ENCODE measurements at regions not wholly inside any gene's neighbourhood (a gene's known extent, or its start where the extent isn't known, plus 50 kb on each side); places are given as distances from the start of the nearest gene placed in this dataset.
"Not testable (repeated sequence)": the region's sequence is repeated elsewhere in the genome, so short reads cannot be mapped to it uniquely, and the experiment has no call there.

- no peak for DNase-seq
Measured at GRCh38 chr3:127520993-127521392, 69.5 kb downstream of the TPRA1 start.

- DNase-seq = no peak
Measured at GRCh38 chr3:127518456-127519081, 72.0 kb downstream of the TPRA1 start.

- no peak for DNase-seq
Measured at GRCh38 chr3:127512256-127512655, 78.3 kb downstream of the TPRA1 start.

- no peak for DNase-seq
Measured at GRCh38 chr3:127501177-127501576, 89.4 kb downstream of the TPRA1 start.

- DNase-seq = no peak
Measured at GRCh38 chr3:127497676-127498075, 92.9 kb downstream of the TPRA1 start.

- DNase-seq = no peak
Measured at GRCh38 chr3:127497166-127497565, 93.4 kb downstream of the TPRA1 start.

- peak; percentile 34 for DNase-seq
Measured at GRCh38 chr3:127495821-127496655, 94.5 kb downstream of the TPRA1 start.

GRCh38 chr3:127493924-127494646 is 96.4 kb downstream of the TPRA1 start:
- DNase-seq = no peak

- DNase-seq = no peak
Measured at GRCh38 chr3:127492426-127492825, 98.1 kb downstream of the TPRA1 start.

- no peak for DNase-seq
Measured at GRCh38 chr3:127491909-127492308, 98.6 kb downstream of the TPRA1 start.

GRCh38 chr3:127491323-127491722 is 99.2 kb downstream of the TPRA1 start:
- DNase-seq = no peak

GRCh38 chr3:127491024-127491305 is 99.6 kb downstream of the TPRA1 start:
- DNase-seq = not testable (repeated sequence)

- no peak for DNase-seq
Measured at GRCh38 chr3:127490271-127491023, 100.1 kb downstream of the TPRA1 start.

GRCh38 chr3:127489357-127489756 is 101.2 kb downstream of the TPRA1 start:
- no peak for DNase-seq

GRCh38 chr3:127488740-127489139 is 101.8 kb downstream of the TPRA1 start:
- no peak for DNase-seq

- DNase-seq = no peak
Measured at GRCh38 chr3:127488141-127488672, 102.3 kb downstream of the TPRA1 start.

- DNase-seq = no peak
Measured at GRCh38 chr3:127487196-127487595, 103.3 kb downstream of the TPRA1 start.

GRCh38 chr3:127486321-127486944 is 104.1 kb downstream of the TPRA1 start:
- no peak for DNase-seq

- no peak for DNase-seq
Measured at GRCh38 chr3:127485396-127486170, 105.0 kb downstream of the TPRA1 start.

GRCh38 chr3:127484601-127485388 is 105.7 kb downstream of the TPRA1 start:
- no peak for DNase-seq

All from NCI-H69 (cell line).